GM12874 (cell line): ENCODE measurements at regions not wholly inside any gene's neighbourhood (a gene's known extent, or its start where the extent isn't known, plus 50 kb on each side); places are given as distances from the start of the nearest gene placed in this dataset.

ENCODE experiments used
- TF ChIP-seq, protein P1 (sequence below): IDR thresholded peaks from 2 replicates; pipeline ENCODE4 v1.5.1; 2011; ENCODE audit warnings: low read depth, mild to moderate bottlenecking, control low read depth, low read length, moderate library complexity; ENCODE audit not compliant: insufficient read depth

DNA sequence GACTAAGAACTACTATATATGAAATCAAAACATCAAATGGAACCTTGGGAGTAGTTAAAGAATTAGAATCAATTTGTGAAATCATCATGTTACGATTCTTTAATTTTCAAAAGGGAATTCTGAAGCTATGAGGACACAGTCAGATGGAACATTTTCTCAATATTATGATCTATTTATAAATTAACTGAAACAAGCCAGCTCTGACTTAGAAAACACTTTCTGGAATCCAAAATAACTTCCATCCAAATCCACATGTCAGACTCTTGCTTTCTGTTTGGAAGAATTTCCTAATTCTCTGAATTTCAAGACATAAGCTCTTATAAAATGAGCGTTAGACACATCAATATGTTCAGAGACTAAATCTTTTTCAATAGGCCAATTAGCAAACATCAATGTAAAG is 737.7 kb upstream of the SOX9 start:
- TF ChIP-seq, protein P1, sequence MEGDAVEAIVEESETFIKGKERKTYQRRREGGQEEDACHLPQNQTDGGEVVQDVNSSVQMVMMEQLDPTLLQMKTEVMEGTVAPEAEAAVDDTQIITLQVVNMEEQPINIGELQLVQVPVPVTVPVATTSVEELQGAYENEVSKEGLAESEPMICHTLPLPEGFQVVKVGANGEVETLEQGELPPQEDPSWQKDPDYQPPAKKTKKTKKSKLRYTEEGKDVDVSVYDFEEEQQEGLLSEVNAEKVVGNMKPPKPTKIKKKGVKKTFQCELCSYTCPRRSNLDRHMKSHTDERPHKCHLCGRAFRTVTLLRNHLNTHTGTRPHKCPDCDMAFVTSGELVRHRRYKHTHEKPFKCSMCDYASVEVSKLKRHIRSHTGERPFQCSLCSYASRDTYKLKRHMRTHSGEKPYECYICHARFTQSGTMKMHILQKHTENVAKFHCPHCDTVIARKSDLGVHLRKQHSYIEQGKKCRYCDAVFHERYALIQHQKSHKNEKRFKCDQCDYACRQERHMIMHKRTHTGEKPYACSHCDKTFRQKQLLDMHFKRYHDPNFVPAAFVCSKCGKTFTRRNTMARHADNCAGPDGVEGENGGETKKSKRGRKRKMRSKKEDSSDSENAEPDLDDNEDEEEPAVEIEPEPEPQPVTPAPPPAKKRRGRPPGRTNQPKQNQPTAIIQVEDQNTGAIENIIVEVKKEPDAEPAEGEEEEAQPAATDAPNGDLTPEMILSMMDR: no peak

DNA sequence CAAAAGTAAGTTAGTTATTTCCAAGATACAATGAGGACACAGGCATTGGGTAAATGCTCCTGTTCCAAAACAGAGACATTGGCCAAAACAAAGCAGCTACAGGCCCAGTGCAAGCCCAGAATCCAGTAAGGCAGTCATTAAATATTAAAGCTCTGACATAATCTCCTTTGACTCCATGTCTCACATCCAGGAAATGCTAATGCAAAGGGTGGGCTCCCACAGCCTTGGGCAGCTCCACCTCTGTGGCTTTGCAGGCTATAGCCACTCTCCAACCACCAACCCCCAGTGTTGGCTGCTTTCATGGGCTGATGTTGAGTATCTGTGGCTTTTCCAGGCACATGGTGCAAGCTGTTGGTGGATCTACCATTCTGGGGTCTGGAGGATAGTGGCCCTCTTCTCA is 733.4 kb upstream of the SOX9 start:
- TF ChIP-seq, protein P1: no peak

DNA sequence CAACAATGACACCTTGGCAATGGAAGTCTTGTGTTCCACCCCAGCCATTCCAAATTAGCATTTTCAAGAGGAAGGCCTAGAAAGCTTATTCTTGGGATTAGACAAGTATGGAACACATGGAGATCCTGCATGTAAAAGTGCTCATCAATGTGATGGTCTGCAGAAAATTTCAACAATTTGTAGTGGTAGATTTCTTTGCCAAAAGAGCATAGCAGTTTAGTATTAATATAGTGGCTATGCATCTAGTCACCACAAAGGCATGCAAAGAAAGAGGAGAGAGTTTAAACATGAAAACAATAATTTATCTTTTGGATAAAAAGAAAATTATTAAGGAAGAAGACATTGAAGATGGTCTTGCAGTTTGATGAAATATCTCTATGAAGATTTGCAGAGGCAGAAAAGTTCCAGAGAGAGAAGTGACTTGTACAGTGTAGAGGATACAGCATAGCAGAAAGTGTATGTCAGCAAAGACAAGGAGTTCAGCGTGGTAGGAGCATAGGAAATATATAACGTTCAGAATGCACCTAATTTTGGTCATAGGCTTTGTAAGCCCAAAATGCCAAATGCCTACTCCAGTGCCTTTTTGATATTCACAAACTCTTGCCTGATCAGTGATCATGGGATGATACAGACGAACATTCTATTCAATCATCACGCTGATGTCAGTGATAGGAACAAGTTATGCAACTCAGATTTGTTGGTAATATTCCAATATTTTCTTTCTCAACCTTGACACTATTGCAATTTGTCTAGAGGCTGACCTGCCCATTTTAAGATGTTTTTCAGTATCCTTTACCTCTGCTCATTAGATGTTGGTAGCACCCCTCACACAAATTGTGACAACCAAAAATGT is 727.9 kb upstream of the SOX9 start:
- TF ChIP-seq, protein P1: no peak

DNA sequence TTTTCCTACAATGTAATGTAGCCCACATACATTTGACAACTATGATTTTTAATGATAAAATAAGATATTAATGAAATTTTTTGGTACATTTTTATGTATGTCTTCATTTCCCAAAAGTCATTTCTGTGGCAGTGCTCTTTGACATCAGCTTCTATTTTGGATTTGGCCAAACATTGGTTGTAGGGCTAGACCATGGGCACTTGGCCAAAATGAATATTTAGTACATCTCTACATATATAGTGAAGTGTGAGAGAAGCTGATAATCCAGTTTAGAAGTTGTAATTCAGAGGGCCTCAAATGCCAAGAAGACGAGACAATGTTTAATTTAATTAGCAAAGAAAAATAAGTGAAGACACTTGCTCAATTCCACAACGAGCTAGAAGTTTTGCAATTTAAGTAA is 724.9 kb upstream of the SOX9 start:
- TF ChIP-seq, protein P1: no peak

DNA sequence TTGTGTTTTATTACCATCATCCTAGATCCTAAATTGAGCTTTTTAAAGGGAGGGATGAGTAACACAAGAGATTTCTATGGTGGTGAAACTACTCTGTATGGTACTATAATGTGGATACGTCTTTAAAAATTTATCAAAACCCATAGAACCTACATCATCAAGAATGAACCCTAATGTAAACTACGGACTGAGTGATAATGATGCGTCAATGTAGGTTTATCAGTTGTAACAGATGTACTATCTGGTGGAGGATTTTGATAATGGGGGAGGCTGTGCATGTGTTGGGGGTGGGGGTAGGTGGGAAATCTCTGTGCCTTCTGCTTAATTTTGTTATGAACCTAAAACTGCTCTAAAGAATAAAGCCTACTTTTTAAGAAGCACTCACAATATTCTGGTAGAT is 724.1 kb upstream of the SOX9 start:
- TF ChIP-seq, protein P1: no peak

DNA sequence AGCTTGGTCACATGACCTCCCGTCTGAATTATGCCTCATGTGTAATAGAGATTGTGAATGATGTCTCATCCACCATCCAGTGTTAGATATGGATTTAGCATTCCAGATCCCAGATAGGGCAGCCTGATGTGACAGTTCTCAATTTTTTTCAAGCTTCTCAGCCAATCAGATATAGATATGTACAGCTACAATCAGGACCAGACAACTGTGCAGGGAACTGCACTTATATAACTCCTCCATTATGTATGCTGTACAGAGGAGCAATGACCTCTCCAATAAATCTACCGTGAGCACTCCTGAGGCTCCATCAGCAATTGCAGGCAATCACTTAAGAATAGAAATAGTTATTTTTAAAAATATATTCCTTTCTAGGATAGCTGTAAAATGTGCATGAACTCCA is 722.8 kb upstream of the SOX9 start:
- TF ChIP-seq, protein P1: no peak

DNA sequence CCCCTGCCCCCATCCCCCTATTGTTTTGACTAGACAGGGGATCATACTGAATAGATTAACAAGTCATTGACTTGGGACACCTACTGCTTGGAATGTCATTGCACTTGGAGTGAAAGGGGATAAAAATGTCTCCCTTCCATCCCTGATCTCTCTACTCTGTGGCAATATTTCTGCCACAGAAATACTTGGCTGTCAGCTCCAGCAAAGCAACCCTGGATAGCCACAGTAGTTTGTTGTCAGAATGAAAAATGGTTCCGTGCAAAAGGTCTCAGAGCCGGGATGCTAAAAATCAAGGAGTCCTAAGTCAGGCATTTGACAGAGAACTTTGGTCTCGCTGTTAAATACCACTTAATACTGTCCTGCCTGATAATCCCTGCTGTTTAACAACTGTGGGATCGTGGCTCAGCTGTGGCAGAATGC is 722.0 kb upstream of the SOX9 start:
- TF ChIP-seq, protein P1: no peak
